ENCODE measurements at regions not wholly inside any gene's neighbourhood (a gene's known extent, or its start where the extent isn't known, plus 50 kb on each side); places are given as distances from the start of the nearest gene placed in this dataset.

- TF ChIP-seq CTCF (IDR thresholded peaks at IDR 0.05), result no peak
- no peak for TF ChIP-seq POLR2A (IDR thresholded peaks at IDR 0.05)
Measured at GRCh38 chr11:116412118-116412889, 360.5 kb downstream of the BUD13 start.
